HG02678 (cell line): ENCODE measurements at regions not wholly inside any gene's neighbourhood (a gene's known extent, or its start where the extent isn't known, plus 50 kb on each side); places are given as distances from the start of the nearest gene placed in this dataset.
A peak's percentile ranks its signal among the peaks of the same experiment; 100 is the strongest.

Experiments used
- ATAC-seq: cut with Tn5 transposase; IDR thresholded peaks from one replicate; pipeline ENCODE4 v1.9.1; 2021; ENCODE audit warnings: mild to moderate bottlenecking, moderate library complexity; ENCODE audit not compliant: unreplicated experiment

DNA sequence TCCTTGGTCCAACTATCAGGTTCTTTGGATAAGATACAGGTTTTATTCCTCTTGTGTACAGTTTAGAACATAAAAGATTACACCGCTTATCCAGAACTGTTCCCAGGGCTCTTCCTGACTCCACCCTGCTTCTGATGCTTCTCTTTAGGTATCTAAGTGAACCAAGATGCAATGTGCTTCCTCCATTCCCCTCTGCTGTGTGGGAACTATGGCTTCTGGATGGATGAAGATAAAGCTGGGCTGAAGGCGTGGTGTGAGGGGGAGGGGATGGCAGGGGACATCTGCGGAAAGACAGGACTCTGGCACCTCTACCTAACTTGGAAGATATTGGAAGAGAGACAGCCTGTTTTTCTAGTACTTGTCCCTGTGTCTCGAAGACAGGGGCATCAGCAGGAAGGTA, 209.9 kb upstream of the TBX20 start:
- ATAC-seq, result no peak

GRCh38 chr7:35463176-35463700, 209.3 kb upstream of the TBX20 start:
- ATAC-seq, result no peak

GRCh38 chr7:35454575-35455385, 200.9 kb upstream of the TBX20 start:
- ATAC-seq, result no peak

DNA sequence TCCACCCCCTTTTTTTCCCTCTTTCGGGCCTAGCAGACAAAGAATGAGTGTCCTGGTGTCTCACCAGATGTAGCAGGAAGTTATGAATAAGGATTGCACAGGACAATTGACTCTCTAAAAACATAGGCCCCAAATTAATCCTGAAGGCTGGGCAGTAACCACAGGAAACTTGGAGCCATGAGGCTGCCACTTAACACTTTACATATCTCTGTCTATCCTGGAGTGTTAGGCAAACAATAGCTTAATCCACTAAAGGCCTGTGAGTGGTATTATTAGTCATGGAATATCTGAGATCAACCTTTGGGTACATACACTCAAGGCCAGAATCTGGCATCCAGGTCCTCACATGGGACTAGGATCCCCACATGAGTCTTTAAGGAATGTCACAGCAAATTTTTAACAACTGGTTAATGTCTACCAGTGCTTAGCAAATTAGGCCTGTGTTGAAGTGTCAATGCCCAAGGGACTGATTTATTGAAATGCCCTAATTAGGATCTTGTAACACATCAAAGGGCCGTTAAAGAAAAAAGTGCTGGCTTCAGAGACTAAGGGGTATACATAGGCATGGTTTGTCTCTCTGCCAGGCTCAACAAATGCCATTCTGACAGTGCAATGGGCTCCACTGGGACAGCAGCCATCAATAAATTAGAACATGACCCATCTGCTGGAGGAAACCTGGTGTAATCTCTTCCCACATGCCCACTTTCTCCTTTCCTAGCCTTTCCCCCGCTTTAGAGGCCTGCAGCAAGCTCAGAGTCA, 196.7 kb upstream of the TBX20 start:
- no peak for ATAC-seq

- ATAC-seq, result no peak
Measured at GRCh38 chr7:35448486-35448885, 194.6 kb upstream of the TBX20 start.

GRCh38 chr7:35446091-35446490, 192.2 kb upstream of the TBX20 start:
- no peak for ATAC-seq

DNA sequence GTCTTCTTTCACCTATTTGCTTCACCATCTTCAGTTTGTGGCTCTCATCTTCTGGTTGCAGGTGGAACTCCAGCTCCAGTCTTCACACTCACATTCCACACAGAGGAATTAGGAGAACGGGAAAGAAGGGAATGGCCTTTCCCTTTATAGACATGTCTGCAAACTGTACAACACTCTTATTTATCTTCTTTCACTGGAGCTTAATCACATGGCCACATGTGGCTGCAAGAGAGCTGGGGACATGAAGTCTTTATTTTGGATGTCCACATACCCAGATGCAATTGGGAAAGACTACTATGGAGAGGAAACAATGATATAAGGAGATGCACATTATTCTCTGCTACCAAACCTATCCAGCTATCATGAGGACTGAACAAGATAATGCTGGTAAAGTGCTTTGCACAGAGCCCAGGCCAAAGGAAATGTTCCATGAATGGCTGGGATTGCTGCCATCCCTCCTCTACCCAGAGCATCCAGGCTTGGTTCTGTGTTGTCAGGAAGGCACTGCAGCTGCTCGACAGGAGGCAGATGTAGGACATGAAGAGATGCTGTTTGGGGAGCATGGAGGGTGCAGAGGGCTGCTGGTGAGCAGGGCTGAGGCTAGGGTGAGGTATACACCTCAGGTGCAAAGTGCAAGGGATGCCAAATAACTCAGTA, 183.8 kb upstream of the TBX20 start:
- no peak for ATAC-seq

GRCh38 chr7:35436452-35436851, 182.6 kb upstream of the TBX20 start:
- no peak for ATAC-seq

- no peak for ATAC-seq
Measured at GRCh38 chr7:35430547-35431153, 176.8 kb upstream of the TBX20 start.

GRCh38 chr7:35424869-35425495, 171.1 kb upstream of the TBX20 start:
- peak; percentile 79 for ATAC-seq

- no peak for ATAC-seq
Measured at GRCh38 chr7:35424440-35424839, 170.5 kb upstream of the TBX20 start.

- no peak for ATAC-seq
Measured at GRCh38 chr7:35422715-35423114, 168.8 kb upstream of the TBX20 start.

GRCh38 chr7:35420656-35421055, 166.8 kb upstream of the TBX20 start:
- no peak for ATAC-seq

DNA sequence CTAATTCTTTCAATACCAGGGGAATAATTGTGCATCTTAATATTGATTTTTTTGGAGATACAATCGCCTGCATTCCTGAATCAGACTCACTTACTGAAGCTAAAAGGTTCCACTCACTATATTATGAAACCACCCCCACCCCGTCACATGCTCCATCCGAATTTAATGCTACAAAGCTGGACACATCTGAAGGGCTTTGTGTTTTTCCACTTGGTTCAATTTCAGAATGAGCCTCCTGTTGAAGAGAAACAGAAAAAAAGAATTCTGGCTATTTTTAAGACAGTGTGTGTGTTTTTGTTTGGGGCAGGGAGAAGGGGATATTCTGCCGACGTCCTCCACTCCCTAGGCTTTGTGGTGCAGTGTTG, 165.5 kb upstream of the TBX20 start:
- no peak for ATAC-seq

DNA sequence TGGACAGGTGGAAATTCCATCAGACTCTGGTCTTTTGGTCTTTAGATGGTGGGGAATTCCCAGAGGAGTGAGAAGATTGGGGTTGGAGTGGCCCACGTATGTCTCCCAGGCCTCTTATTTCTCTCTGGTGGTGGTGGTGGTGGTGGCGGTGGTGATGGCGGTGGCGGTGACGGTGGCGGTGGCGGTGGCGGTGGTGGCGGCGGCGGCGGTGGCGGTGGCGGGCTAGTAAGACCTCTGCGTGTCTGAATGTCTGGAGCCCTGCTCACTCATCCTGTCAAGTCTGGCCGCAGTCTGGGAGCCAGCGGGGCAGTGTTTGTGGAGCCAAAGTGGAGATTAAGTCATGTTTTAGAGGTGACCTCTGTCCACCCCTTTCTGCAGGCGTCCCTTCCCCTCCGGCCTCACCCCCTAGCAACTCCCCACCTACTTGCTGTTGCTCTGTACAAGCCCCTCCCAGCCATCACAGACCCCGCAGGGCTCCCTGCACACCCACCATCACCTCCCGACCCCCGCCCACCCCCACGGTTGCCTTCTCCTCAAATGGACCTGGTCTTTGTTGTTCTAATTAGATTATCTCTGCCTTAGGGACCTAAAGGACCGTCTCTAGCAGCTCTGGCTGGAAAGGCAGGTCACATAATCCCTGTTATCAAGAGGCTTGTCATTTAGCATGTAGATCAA, 165.0 kb upstream of the TBX20 start:
- no peak for ATAC-seq

- ATAC-seq, result no peak
Measured at GRCh38 chr7:35416568-35416967, 162.7 kb upstream of the TBX20 start.

DNA sequence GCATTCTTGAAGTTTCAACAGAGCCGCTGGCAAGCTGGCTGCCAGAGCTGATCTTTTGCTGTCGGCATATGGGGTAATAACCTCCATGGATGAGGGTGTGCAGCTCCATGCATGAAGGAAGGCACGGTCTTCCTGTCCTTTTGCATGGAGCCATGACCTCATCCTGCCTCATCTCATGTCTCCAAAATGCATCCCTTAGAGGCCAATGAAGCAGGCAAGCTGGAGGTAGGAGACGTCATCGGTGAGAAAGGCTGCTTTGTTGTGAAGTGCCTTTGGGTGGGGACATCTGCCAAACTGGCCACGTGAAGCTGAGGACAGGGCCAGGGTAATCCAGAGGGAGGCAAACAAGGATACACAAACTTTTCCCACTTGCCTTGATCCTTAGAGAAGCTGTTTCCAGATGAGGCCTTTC, 161.5 kb upstream of the TBX20 start:
- no peak for ATAC-seq

DNA sequence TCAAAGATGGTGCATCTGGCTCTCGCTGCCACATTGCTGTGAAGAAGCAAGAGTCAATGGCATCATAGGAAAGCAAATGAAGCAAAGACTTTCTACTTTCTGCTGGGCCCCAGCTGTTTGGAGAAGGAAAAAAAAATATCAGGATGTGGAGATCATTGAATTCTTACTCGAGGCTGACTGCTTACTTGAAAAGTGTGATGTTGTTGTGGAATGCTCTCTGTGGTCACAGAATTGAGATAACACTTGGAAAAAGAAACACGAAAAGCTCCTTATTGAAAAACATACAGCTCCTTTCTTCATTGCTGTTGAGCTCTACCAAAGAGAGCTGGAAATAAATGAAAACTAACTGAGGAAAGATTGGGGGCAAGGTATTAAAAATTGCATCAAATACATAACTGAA, 157.4 kb upstream of the TBX20 start:
- ATAC-seq, result no peak

DNA sequence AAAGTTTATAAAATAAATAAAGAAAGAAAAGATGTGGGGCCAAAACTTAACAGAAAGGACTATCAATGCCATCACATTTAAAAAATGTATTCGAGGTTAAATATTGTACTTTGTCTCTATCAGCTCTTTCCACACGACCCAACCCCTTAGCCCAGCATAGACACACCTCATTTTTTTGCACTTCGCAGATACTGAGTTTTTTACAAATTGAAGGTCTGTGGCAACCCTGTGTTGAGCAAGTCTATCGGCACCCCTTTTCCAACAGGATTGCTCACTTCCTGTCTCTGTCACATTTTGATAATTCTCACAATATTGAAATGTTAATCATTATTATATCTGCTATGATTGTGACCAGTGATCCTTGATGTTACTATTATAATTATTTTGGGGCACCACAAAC, 151.6 kb upstream of the TBX20 start:
- no peak for ATAC-seq

GRCh38 chr7:35401217-35401879, 147.4 kb upstream of the TBX20 start:
- ATAC-seq, result no peak
